ENCODE measurements at regions not wholly inside any gene's neighbourhood (a gene's known extent, or its start where the extent isn't known, plus 50 kb on each side); places are given as distances from the start of the nearest gene placed in this dataset.
A peak's percentile ranks its signal among the peaks of the same experiment; 100 is the strongest.

DNA sequence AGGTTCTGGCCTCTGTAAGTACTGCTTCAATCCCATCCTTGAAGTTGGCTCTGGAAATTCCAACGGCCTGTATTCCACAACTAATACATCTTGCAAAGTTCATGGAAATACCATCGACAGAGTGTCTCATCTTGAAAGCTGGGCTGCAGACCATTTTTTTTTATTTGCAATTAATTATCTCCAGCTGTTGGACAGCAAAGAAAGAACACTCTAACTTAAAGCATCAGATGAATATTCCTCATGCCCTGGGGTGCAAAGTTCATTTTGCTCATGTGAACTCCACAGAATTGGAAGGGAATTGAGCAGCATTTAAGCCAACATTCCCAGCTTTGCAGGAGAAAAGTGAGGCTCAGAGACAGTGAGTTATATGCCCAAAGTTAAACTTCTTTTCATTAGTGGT lies 96.5 kb upstream of the PIEZO2 start:
- DNase-seq (ENCODE audit: low spot score): no peak
- no peaks in the 10 kb centered on the region for H3K9me3 Mint-ChIP-seq
- no peak overlapping the region for H3K9ac ChIP-seq

DNA sequence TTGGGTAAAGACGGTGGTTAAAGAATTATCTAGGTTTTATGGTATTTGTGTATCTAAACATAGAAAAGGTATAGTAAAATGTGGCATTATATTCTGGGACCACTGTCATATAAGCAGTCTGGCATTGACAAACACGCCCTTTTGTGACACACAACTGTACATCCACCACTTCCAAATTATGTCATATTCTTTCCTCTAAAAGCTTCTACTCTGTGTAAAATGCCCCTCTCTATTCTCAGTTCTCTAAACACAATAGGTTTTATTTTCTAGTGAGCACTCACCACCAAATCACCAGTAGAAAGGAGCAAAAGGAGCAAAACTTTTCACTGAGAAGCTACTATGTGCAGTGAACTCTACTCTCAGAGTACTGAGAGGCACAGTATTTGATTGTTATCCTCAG lies 88.1 kb upstream of the PIEZO2 start:
- H3K4me1 ChIP-seq: no peaks in the 10 kb centered on the region
- no peak overlapping the region for H2AFZ ChIP-seq (replicated peaks)
- TF ChIP-seq, protein P1, sequence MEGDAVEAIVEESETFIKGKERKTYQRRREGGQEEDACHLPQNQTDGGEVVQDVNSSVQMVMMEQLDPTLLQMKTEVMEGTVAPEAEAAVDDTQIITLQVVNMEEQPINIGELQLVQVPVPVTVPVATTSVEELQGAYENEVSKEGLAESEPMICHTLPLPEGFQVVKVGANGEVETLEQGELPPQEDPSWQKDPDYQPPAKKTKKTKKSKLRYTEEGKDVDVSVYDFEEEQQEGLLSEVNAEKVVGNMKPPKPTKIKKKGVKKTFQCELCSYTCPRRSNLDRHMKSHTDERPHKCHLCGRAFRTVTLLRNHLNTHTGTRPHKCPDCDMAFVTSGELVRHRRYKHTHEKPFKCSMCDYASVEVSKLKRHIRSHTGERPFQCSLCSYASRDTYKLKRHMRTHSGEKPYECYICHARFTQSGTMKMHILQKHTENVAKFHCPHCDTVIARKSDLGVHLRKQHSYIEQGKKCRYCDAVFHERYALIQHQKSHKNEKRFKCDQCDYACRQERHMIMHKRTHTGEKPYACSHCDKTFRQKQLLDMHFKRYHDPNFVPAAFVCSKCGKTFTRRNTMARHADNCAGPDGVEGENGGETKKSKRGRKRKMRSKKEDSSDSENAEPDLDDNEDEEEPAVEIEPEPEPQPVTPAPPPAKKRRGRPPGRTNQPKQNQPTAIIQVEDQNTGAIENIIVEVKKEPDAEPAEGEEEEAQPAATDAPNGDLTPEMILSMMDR (IDR thresholded peaks at IDR 0.05): no peak
- TF ChIP-seq EZH2 (IDR thresholded peaks at IDR 0.05) (no peak), EZH2phosphoT487 (IDR thresholded peaks at IDR 0.05) (no peak)
- Mint-ChIP-seq H3K27me3 (ENCODE audit: insufficient read depth, low read depth) (no peaks in the 10 kb centered on the region), H3K4me1 (no peaks in the 10 kb centered on the region), H3K36me3 (no peaks in the 10 kb centered on the region), H3K27ac (no peak overlapping the region), H3K9me3 (peaks cover 2% of the 10 kb centered on the region), H3K4me3 (no peak overlapping the region)
- H3K9me3 ChIP-seq (ENCODE audit: low read depth): no peaks in the 10 kb centered on the region
- H3K4me2 ChIP-seq: no peak overlapping the region
- DNase-seq (ENCODE audit: low spot score): no peak
- no peaks in the 10 kb centered on the region for H3K27me3 ChIP-seq
- H3K36me3 ChIP-seq: no peaks in the 10 kb centered on the region
- H4K20me1 ChIP-seq (ENCODE audit: low read depth): no peaks in the 10 kb centered on the region
- H3F3A ChIP-seq (ENCODE audit: low read depth): no peaks in the 10 kb centered on the region
- no peaks in the 10 kb centered on the region for H3K79me2 ChIP-seq (ENCODE audit: low read depth)
- no peak overlapping the region for H3K27ac ChIP-seq
- H3K9ac ChIP-seq: no peak overlapping the region
- H3K4me3 ChIP-seq: no peak overlapping the region

More for the DNA sequence above, 96.5 kb upstream of the PIEZO2 start:
- H3K79me2 ChIP-seq (ENCODE audit: low read depth): no peaks in the 10 kb centered on the region
- H3K4me2 ChIP-seq: no peak overlapping the region
- H3K27ac Mint-ChIP-seq: no peak overlapping the region
- no peaks in the 10 kb centered on the region for H3K9me3 ChIP-seq (ENCODE audit: low read depth)
- H3K27ac ChIP-seq: no peak overlapping the region
- H3K4me3 Mint-ChIP-seq: no peak overlapping the region
- H3K27me3 ChIP-seq: no peaks in the 10 kb centered on the region
- H2AFZ ChIP-seq (replicated peaks): no peak overlapping the region
- TF ChIP-seq, protein P1 (IDR thresholded peaks at IDR 0.05): no peak
- TF ChIP-seq EZH2phosphoT487 (IDR thresholded peaks at IDR 0.05) (no peak), EZH2 (IDR thresholded peaks at IDR 0.05) (no peak)
- H3K27me3 Mint-ChIP-seq (ENCODE audit: insufficient read depth, low read depth): peaks cover 2% of the 10 kb centered on the region
- H3K4me1 ChIP-seq: no peaks in the 10 kb centered on the region
- no peaks in the 10 kb centered on the region for H3K36me3 Mint-ChIP-seq
- no peaks in the 10 kb centered on the region for H3K36me3 ChIP-seq
- H3K4me1 Mint-ChIP-seq: no peaks in the 10 kb centered on the region
- H3K4me3 ChIP-seq: no peak overlapping the region
- H4K20me1 ChIP-seq (ENCODE audit: low read depth): no peaks in the 10 kb centered on the region
- no peaks in the 10 kb centered on the region for H3F3A ChIP-seq (ENCODE audit: low read depth)

- Histone ChIP-seq H3F3A (ENCODE audit: low read depth) (no peaks in the 10 kb centered on the region), H3K79me2 (ENCODE audit: low read depth) (no peaks in the 10 kb centered on the region), H3K27ac (no peak overlapping the region), H2AFZ (replicated peaks) (peak overlapping the region; percentile 34), H3K36me3 (no peaks in the 10 kb centered on the region), H3K4me3 (no peak overlapping the region), H3K4me2 (no peak overlapping the region), H4K20me1 (ENCODE audit: low read depth) (no peaks in the 10 kb centered on the region), H3K27me3 (no peaks in the 10 kb centered on the region), H3K9ac (no peak overlapping the region), H3K4me1 (no peaks in the 10 kb centered on the region), H3K9me3 (ENCODE audit: low read depth) (no peaks in the 10 kb centered on the region)
- no peaks in the 10 kb centered on the region for H3K27me3 Mint-ChIP-seq (ENCODE audit: insufficient read depth, low read depth)
- DNase-seq (ENCODE audit: low spot score): no peak
- peaks cover 4% of the 10 kb centered on the region for H3K9me3 Mint-ChIP-seq
- H3K36me3 Mint-ChIP-seq: no peaks in the 10 kb centered on the region
- H3K4me3 Mint-ChIP-seq: no peak overlapping the region
- no peak overlapping the region for H3K27ac Mint-ChIP-seq
- H3K4me1 Mint-ChIP-seq: no peaks in the 10 kb centered on the region
- no peak for TF ChIP-seq EZH2phosphoT487 (IDR thresholded peaks at IDR 0.05)
- no peak for TF ChIP-seq EZH2 (IDR thresholded peaks at IDR 0.05)
- TF ChIP-seq, protein P1 (IDR thresholded peaks at IDR 0.05): no peak
Observed at GRCh38 chr18:11237066-11237465, 87.7 kb upstream of the PIEZO2 start.
